ENCODE measurements at regions not wholly inside any gene's neighbourhood (a gene's known extent, or its start where the extent isn't known, plus 50 kb on each side); places are given as distances from the start of the nearest gene placed in this dataset.
A peak's percentile ranks its signal among the peaks of the same experiment; 100 is the strongest.

DNA sequence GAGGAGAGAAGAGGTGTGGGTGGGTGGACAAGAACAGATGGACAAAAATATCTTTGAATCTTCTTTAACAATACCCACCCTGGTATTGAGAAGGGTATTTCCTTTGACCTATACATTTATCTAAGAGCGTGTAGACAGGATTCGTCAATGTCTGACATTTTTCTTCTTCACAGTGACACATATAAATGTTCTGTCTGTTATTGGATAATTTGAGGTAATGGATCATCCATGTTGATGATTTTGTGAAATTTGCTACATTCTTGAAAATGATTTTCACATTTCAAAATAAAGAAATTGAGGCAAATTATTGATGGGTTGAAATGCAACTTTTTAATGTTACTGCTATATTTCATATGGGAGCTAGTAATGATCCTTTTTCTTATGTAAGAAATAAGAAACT is 770.7 kb upstream of the EPHA7 start:
- DNase-seq (ENCODE audit: low read depth, low spot score) (no peak), ATAC-seq (no peak)
- ChIA-PET CTCF (no interaction called here), POLR2A (no interaction called here)
- H3K27me3 ChIP-seq (ENCODE audit: control insufficient read depth, insufficient read depth, low read length), result no peaks in the 10 kb centered on the region
- no peaks in the 10 kb centered on the region for H3K9me3 ChIP-seq (ENCODE audit: control insufficient read depth, insufficient read depth, low read depth, low read length)
- H3K4me1 ChIP-seq (ENCODE audit: control insufficient read depth, insufficient read depth, low read length), result no peaks in the 10 kb centered on the region
- H3K36me3 ChIP-seq (ENCODE audit: control insufficient read depth, insufficient read depth, low read length), result no peaks in the 10 kb centered on the region
- intact Hi-C loops (cut with micrococcal nuclease; ENCODE audit: unreplicated experiment) (no loop called here), in situ Hi-C loops (cut with HindIII; ENCODE audit: low pct_unique_long_range_greater_than_20kb, low sequenced_read_pairs) (no loop called here)
- H3K4me3 ChIP-seq (ENCODE audit: low read depth in 2 of 2, low read length in 2 of 2), result no peak overlapping the region
- BruUV-seq (replicated peaks), result no TSS peak
- TF ChIP-seq SIN3A (IDR thresholded peaks at IDR 0.05; ENCODE audit: borderline replicate concordance, insufficient read depth, low read depth, low read length), result no peak
- TF ChIP-seq, protein P1, sequence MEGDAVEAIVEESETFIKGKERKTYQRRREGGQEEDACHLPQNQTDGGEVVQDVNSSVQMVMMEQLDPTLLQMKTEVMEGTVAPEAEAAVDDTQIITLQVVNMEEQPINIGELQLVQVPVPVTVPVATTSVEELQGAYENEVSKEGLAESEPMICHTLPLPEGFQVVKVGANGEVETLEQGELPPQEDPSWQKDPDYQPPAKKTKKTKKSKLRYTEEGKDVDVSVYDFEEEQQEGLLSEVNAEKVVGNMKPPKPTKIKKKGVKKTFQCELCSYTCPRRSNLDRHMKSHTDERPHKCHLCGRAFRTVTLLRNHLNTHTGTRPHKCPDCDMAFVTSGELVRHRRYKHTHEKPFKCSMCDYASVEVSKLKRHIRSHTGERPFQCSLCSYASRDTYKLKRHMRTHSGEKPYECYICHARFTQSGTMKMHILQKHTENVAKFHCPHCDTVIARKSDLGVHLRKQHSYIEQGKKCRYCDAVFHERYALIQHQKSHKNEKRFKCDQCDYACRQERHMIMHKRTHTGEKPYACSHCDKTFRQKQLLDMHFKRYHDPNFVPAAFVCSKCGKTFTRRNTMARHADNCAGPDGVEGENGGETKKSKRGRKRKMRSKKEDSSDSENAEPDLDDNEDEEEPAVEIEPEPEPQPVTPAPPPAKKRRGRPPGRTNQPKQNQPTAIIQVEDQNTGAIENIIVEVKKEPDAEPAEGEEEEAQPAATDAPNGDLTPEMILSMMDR (IDR thresholded peaks at IDR 0.05), result no peak
- no peak overlapping the region for H3K27ac ChIP-seq (ENCODE audit: low read length)

DNA sequence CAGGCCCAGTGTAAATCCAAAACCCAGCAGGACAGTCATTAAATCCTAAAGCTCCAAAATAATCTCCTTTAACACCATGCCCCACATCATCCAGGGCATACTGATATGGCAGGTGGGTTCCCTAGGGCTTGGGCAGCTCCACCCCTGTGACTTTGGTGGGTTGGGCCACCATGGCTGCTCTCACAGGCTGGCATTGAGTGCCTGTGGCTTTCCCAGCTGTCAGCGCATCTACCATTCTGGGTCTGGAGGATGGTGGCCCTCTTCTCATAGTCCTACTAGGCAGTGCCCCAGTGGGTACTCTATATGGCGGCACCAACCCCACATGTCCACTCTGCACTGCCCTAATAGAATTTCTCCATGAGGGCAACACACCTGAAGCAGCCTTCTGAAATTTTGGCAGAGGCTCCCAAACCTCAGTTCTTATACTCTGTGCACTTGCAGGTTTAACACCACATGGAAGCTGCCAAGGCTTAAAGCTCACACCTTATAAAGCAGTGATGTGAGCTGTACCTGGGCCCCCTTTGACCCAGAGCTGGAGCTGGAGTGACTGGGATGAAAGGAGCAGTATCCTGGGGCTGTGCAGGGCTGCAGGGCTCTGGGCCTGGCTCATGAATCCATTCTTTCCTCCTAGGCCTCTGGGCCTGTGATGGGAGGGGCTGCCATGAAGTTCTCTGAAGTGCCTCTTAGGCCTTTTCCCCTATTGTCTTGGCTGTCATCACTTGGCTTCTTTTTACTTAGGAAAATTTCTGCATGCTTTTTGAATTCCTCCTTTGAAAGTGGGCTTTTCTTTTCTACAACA is 765.5 kb upstream of the EPHA7 start:
- intact Hi-C loops (cut with micrococcal nuclease; ENCODE audit: unreplicated experiment), result no loop called here
- CTCF ChIA-PET, result no interaction called here
- H3K4me3 ChIP-seq (ENCODE audit: low read depth in 2 of 2, low read length in 2 of 2), result no peak overlapping the region

GRCh38 chr6:94177429-94177828 is 758.1 kb upstream of the EPHA7 start:
- DNase-seq (ENCODE audit: low read depth, low spot score), result no peak
- BruUV-seq (replicated peaks), result no TSS peak
- Histone ChIP-seq H3K4me1 (ENCODE audit: control insufficient read depth, insufficient read depth, low read length) (peaks cover 9% of the 10 kb centered on the region; the same call in 1 of the 2 replicates), H3K9me3 (ENCODE audit: control insufficient read depth, insufficient read depth, low read depth, low read length) (no peaks in the 10 kb centered on the region), H3K36me3 (ENCODE audit: control insufficient read depth, insufficient read depth, low read length) (no peaks in the 10 kb centered on the region), H3K27ac (ENCODE audit: low read length) (peak overlapping the region; percentile 23; the same call in 1 of the 2 replicates), H3K27me3 (ENCODE audit: control insufficient read depth, insufficient read depth, low read length) (no peaks in the 10 kb centered on the region), H3K4me3 (ENCODE audit: low read depth in 2 of 2, low read length in 2 of 2) (no peak overlapping the region; a peak in 1 of 4 replicates)
- ChIA-PET POLR2A (no interaction called here), CTCF (no interaction called here)
- in situ Hi-C loops (cut with HindIII; ENCODE audit: low pct_unique_long_range_greater_than_20kb, low sequenced_read_pairs), result no loop called here
- peak; percentile 38; the same call in 1 of the 2 replicates for ATAC-seq
- TF ChIP-seq SIN3A (IDR thresholded peaks at IDR 0.05; ENCODE audit: borderline replicate concordance, insufficient read depth, low read depth, low read length), result no peak
- intact Hi-C loops (cut with micrococcal nuclease; ENCODE audit: unreplicated experiment), result no loop called here

More for the DNA sequence above, 765.5 kb upstream of the EPHA7 start:
- no peaks in the 10 kb centered on the region for H3K36me3 ChIP-seq (ENCODE audit: control insufficient read depth, insufficient read depth, low read length)
- no peak for DNase-seq (ENCODE audit: low read depth, low spot score)
- no peaks in the 10 kb centered on the region for H3K9me3 ChIP-seq (ENCODE audit: control insufficient read depth, insufficient read depth, low read depth, low read length)
- BruUV-seq (replicated peaks), result no TSS peak
- no peaks in the 10 kb centered on the region for H3K4me1 ChIP-seq (ENCODE audit: control insufficient read depth, insufficient read depth, low read length)
- no peaks in the 10 kb centered on the region for H3K27me3 ChIP-seq (ENCODE audit: control insufficient read depth, insufficient read depth, low read length)
- in situ Hi-C loops (cut with HindIII; ENCODE audit: low pct_unique_long_range_greater_than_20kb, low sequenced_read_pairs), result no loop called here
- no peak for ATAC-seq
- POLR2A ChIA-PET, result no interaction called here
- H3K27ac ChIP-seq (ENCODE audit: low read length), result no peak overlapping the region
- TF ChIP-seq, protein P2, sequence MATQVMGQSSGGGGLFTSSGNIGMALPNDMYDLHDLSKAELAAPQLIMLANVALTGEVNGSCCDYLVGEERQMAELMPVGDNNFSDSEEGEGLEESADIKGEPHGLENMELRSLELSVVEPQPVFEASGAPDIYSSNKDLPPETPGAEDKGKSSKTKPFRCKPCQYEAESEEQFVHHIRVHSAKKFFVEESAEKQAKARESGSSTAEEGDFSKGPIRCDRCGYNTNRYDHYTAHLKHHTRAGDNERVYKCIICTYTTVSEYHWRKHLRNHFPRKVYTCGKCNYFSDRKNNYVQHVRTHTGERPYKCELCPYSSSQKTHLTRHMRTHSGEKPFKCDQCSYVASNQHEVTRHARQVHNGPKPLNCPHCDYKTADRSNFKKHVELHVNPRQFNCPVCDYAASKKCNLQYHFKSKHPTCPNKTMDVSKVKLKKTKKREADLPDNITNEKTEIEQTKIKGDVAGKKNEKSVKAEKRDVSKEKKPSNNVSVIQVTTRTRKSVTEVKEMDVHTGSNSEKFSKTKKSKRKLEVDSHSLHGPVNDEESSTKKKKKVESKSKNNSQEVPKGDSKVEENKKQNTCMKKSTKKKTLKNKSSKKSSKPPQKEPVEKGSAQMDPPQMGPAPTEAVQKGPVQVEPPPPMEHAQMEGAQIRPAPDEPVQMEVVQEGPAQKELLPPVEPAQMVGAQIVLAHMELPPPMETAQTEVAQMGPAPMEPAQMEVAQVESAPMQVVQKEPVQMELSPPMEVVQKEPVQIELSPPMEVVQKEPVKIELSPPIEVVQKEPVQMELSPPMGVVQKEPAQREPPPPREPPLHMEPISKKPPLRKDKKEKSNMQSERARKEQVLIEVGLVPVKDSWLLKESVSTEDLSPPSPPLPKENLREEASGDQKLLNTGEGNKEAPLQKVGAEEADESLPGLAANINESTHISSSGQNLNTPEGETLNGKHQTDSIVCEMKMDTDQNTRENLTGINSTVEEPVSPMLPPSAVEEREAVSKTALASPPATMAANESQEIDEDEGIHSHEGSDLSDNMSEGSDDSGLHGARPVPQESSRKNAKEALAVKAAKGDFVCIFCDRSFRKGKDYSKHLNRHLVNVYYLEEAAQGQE (IDR thresholded peaks at IDR 0.05; ENCODE audit: insufficient read depth in 1 of 2, low read depth in 2 of 2, low read length in 1 of 2), result no peak
- TF ChIP-seq TCF7L2 (IDR thresholded peaks at IDR 0.05; ENCODE audit: low read depth, low read length), result no peak
